CD14-positive monocyte (primary cell): ENCODE measurements at regions not wholly inside any gene's neighbourhood (a gene's known extent, or its start where the extent isn't known, plus 50 kb on each side); places are given as distances from the start of the nearest gene placed in this dataset.

Experiments
- DNase-seq, 3 donors: peaks; one replicate each; pipeline ENCODE4 v3.0.0-alpha.2; 2011 to 2022
- H2AFZ ChIP-seq: 2 replicates; pipeline ENCODE4 v1.6.0; 2012; ENCODE audit warnings: mild to moderate bottlenecking, low read depth, low read length, inconsistent platforms; ENCODE audit not compliant: insufficient read depth, poor library complexity, severe bottlenecking
- H3K27ac ChIP-seq, 2 donors: 1 replicate in 1 of 2; 2 replicates in 1 of 2; pipeline ENCODE4 v1.5.1; 2012 to 2013; ENCODE audit warnings: low read length in 2 of 2, control low read depth in 1 of 2, inconsistent platforms in 1 of 2, low read depth in 1 of 2, mild to moderate bottlenecking in 1 of 2
- H3K27me3 ChIP-seq, 2 donors: one replicate each; pipeline versions ENCODE4 v1.6.0 to v1.6.1; 2011 to 2013; ENCODE audit warnings: low read length in 2 of 2; ENCODE audit not compliant: control insufficient read depth in 2 of 2, insufficient read depth in 2 of 2
- H3K36me3 ChIP-seq, 2 donors: replicated peaks in 1 of 2; 1 replicate in 1 of 2; 2 replicates in 1 of 2; pipeline versions ENCODE4 v1.5.1 to v1.6.1; 2012 to 2013; ENCODE audit warnings: low read length in 2 of 2, control low read depth in 1 of 2, inconsistent platforms in 1 of 2, mild to moderate bottlenecking in 1 of 2; ENCODE audit not compliant: insufficient read depth in 2 of 2, control insufficient read depth in 1 of 2
- H3K4me1 ChIP-seq, 2 donors: 1 replicate in 1 of 2; 2 replicates in 1 of 2; pipeline versions ENCODE4 v1.5.1 to v1.6.1; 2012 to 2013; ENCODE audit warnings: low read length in 2 of 2, control low read depth in 1 of 2, inconsistent platforms in 1 of 2, mild to moderate bottlenecking in 1 of 2, moderate library complexity in 1 of 2; ENCODE audit not compliant: insufficient read depth in 2 of 2, control insufficient read depth in 1 of 2
- H3K4me2 ChIP-seq: replicated peaks from 2 replicates; pipeline ENCODE3; 2012; ENCODE audit warnings: low read length, moderate library complexity, mild to moderate bottlenecking; ENCODE audit not compliant: poor library complexity, severe bottlenecking; ENCODE audit errors: extremely low read depth
- H3K4me3 ChIP-seq, 3 experiments: fragments of 200-600 bp in 1 of 3; sonication (generic) in 1 of 3; replicated peaks in 1 of 3; 1 replicate in 2 of 3; 2 replicates in 1 of 3; pipeline ENCODE4 v1.5.1; 2011 to 2013; ENCODE audit warnings: low read length in 3 of 3, mild to moderate bottlenecking in 3 of 3, control low read depth in 2 of 3, low read depth in 2 of 3, inconsistent platforms in 1 of 3, moderate library complexity in 1 of 3
- H3K79me2 ChIP-seq: 2 replicates; pipeline ENCODE4 v1.6.0; 2012; ENCODE audit warnings: mild to moderate bottlenecking, control low read depth, inconsistent platforms, low read length, moderate library complexity; ENCODE audit not compliant: insufficient read depth
- H3K9ac ChIP-seq: 2 replicates; pipeline ENCODE4 v1.6.0; 2017; ENCODE audit warnings: low read length, mild to moderate bottlenecking; ENCODE audit not compliant: insufficient read depth, poor library complexity, severe bottlenecking
- H3K9me3 ChIP-seq, 2 donors: replicated peaks in 1 of 2; 1 replicate in 1 of 2; 2 replicates in 1 of 2; pipeline versions ENCODE4 v1.5.1 to v1.6.1; 2012 to 2013; ENCODE audit warnings: low read length in 2 of 2, control low read depth in 1 of 2; ENCODE audit not compliant: control insufficient read depth in 1 of 2, insufficient read depth in 1 of 2
- H4K20me1 ChIP-seq: 2 replicates; pipeline ENCODE4 v1.6.0; 2012; ENCODE audit warnings: mild to moderate bottlenecking, low read length, control low read depth, moderate library complexity; ENCODE audit not compliant: insufficient read depth
- H3K27ac Mint-ChIP-seq, 7 donors: one replicate each; pipeline ENCODE4 v1.8.0; 2020; ENCODE audit warnings: mild to moderate bottlenecking in 7 of 7, mixed read lengths in 7 of 7, moderate library complexity in 6 of 7, inconsistent platforms in 2 of 7
- H3K27me3 Mint-ChIP-seq, 3 donors: one replicate each; pipeline ENCODE4 v1.8.0; 2021 to 2022; ENCODE audit warnings: low read depth in 3 of 3, mild to moderate bottlenecking in 3 of 3, mixed read lengths in 3 of 3, moderate library complexity in 3 of 3, inconsistent platforms in 1 of 3
- H3K36me3 Mint-ChIP-seq, 2 donors: one replicate each; pipeline ENCODE4 v1.8.0; 2020; ENCODE audit warnings: mixed read lengths in 2 of 2, inconsistent platforms in 1 of 2, mild to moderate bottlenecking in 1 of 2
- H3K4me1 Mint-ChIP-seq: one replicate; pipeline ENCODE4 v1.8.0; 2020; ENCODE audit warnings: mild to moderate bottlenecking, mixed read lengths
- H3K4me3 Mint-ChIP-seq, 2 donors: one replicate each; pipeline ENCODE4 v1.8.0; 2020; ENCODE audit warnings: mild to moderate bottlenecking in 2 of 2, mixed read lengths in 2 of 2, moderate library complexity in 1 of 2
- H3K9me3 Mint-ChIP-seq, 7 donors: one replicate each; pipeline ENCODE4 v1.8.0; 2020 to 2022; ENCODE audit warnings: mixed read lengths in 7 of 7, mild to moderate bottlenecking in 6 of 7, moderate library complexity in 6 of 7, inconsistent platforms in 2 of 7
- WGBS: methylation state at CpG from one replicate; pipeline ENCODE4 v1.1.5; 2013; ENCODE audit warnings: missing lambda C conversion rate; ENCODE audit not compliant: insufficient coverage; 5-methylcytosine and 5-hydroxymethylcytosine counted together
- intact Hi-C, 2 donors: fragments of 100-400 bp; cut with micrococcal nuclease; formaldehyde crosslinking; loops; one replicate each; pipeline versions ENCODE4 v1.15.0 to v1.15.1; 2023
- TF ChIP-seq, protein P1 (sequence below): fragments of 200-600 bp; IDR thresholded peaks from one replicate; pipeline ENCODE4 v1.8.0; 2022; ENCODE audit warnings: antibody characterized with exemption, mild to moderate bottlenecking

DNA sequence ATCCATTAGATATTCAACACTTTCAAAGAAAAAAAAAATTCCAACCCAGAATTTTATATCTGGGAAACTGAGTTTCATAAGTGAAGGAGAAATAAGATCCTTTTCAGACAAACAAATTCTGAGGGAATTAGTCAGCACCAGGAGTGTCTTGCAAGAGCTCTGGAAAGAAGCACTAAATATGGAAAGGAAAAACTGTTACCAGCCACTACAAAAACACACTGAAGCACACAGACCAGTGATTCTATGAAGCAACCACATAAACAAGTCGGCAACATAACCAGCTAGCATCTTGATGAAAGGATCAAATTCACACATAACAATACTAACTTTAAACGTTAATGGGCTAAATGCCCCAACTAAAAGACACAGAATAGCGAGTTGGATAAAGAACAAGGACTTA is 368.4 kb upstream of the MIR17HG start:
- Mint-ChIP-seq H3K4me1 (no peaks in the 10 kb centered on the region), H3K36me3 (no peaks in the 10 kb centered on the region)

DNA sequence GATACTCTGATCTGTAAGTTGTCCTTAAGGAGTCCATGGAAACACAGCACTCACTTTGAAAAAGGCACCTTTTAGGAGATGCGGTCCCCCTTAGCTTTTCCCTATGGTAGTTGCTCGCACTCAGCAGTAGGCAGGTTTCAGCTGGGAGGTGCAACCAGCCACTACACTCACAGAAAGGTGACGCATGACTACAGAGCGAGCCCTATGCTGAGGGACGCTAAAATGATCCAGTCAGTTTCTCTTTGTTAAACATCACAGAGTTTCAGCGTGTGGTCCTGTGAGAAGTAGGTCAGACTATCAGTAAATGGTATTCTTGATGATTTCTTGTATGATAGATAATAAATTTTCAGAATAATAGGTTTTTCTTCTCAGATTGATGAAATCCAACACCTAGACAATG is 362.7 kb upstream of the MIR17HG start:
- Histone ChIP-seq H4K20me1 (no peaks in the 10 kb centered on the region), H3K4me1 (no peaks in the 10 kb centered on the region), H3K27me3 (no peaks in the 10 kb centered on the region), H3K4me2 (no peak overlapping the region), H3K27ac (no peak overlapping the region), H3K79me2 (no peaks in the 10 kb centered on the region), H3K9me3 (peaks cover 0 to 6% of the 10 kb centered on the region in 2 donors), H3K36me3 (no peaks in the 10 kb centered on the region), H3K4me3 (no peak overlapping the region), H2AFZ (no peak overlapping the region), H3K9ac (no peak overlapping the region)
- H3K9me3 Mint-ChIP-seq: peaks cover 0 to 6% (median 3%) of the 10 kb centered on the region in 7 donors
- TF ChIP-seq, protein P1, sequence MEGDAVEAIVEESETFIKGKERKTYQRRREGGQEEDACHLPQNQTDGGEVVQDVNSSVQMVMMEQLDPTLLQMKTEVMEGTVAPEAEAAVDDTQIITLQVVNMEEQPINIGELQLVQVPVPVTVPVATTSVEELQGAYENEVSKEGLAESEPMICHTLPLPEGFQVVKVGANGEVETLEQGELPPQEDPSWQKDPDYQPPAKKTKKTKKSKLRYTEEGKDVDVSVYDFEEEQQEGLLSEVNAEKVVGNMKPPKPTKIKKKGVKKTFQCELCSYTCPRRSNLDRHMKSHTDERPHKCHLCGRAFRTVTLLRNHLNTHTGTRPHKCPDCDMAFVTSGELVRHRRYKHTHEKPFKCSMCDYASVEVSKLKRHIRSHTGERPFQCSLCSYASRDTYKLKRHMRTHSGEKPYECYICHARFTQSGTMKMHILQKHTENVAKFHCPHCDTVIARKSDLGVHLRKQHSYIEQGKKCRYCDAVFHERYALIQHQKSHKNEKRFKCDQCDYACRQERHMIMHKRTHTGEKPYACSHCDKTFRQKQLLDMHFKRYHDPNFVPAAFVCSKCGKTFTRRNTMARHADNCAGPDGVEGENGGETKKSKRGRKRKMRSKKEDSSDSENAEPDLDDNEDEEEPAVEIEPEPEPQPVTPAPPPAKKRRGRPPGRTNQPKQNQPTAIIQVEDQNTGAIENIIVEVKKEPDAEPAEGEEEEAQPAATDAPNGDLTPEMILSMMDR: no peak
- DNase-seq: no peak
- no peak overlapping the region for H3K4me3 Mint-ChIP-seq
- 100% methylated on average over 2 of the region's 6 CpGs for WGBS
- intact Hi-C loops: no loop called here
- no peaks in the 10 kb centered on the region for H3K36me3 Mint-ChIP-seq
- H3K27ac Mint-ChIP-seq: no peak overlapping the region
- peaks cover 0 to 2% (median 0%) of the 10 kb centered on the region in 3 donors for H3K27me3 Mint-ChIP-seq
- no peaks in the 10 kb centered on the region for H3K4me1 Mint-ChIP-seq

More for the DNA sequence above, 368.4 kb upstream of the MIR17HG start:
- H3K4me3 Mint-ChIP-seq: no peak overlapping the region
- TF ChIP-seq, protein P1: no peak
- H3K27me3 Mint-ChIP-seq: peaks cover 0 to 2% (median 0%) of the 10 kb centered on the region in 3 donors
- Histone ChIP-seq H3K4me3 (no peak overlapping the region), H4K20me1 (no peaks in the 10 kb centered on the region), H3K4me2 (no peak overlapping the region), H3K36me3 (no peaks in the 10 kb centered on the region), H3K27ac (no peak overlapping the region), H3K9ac (no peak overlapping the region), H3K27me3 (no peaks in the 10 kb centered on the region), H3K9me3 (peaks cover 0 to 21% of the 10 kb centered on the region in 2 donors), H3K4me1 (no peaks in the 10 kb centered on the region), H3K79me2 (no peaks in the 10 kb centered on the region), H2AFZ (no peak overlapping the region)
- peaks cover 2 to 11% (median 3%) of the 10 kb centered on the region in 7 donors for H3K9me3 Mint-ChIP-seq
- 86% methylated on average over 1 of the region's 3 CpGs for WGBS
- no peak for DNase-seq
- no peak overlapping the region for H3K27ac Mint-ChIP-seq
- intact Hi-C loops: no loop called here
